ENCODE measurements at regions not wholly inside any gene's neighbourhood (a gene's known extent, or its start where the extent isn't known, plus 50 kb on each side); places are given as distances from the start of the nearest gene placed in this dataset.

- TF ChIP-seq POLR2AphosphoS5 (IDR thresholded peaks at IDR 0.05) = no peak
- no peak for TF ChIP-seq CTCF (IDR thresholded peaks at IDR 0.05)
- TF ChIP-seq EP300 (IDR thresholded peaks at IDR 0.05) = no peak
Measured at GRCh38 chr5:121138952-121139351, 674.9 kb downstream of the PRR16 start.
